ENCODE measurements at regions not wholly inside any gene's neighbourhood (a gene's known extent, or its start where the extent isn't known, plus 50 kb on each side); places are given as distances from the start of the nearest gene placed in this dataset.

GRCh38 chr14:96617635-96618034 is 115.5 kb downstream of the PAPOLA start:
- DNase-seq: no peak

DNA sequence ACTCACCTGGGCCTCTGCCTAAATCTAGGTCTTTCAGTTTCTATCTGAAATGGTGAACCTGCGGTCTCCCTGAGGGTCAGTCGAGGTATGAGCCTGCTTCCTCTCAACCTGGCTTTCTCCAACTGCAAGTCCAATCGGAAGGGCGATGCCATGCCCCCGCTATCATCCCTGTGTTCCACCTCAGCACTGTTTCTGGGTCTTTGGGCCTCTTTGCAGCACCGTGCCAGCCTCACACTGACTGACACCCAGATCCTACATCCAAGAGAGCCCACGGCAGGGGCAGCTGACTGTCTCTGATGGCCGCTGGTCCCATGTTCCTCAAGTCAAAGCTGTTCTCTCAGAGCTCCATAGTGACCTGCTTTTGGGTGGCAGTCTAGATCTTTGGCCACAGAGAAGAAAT is 120.7 kb downstream of the PAPOLA start:
- no peak for DNase-seq

GRCh38 chr14:96623676-96624484 is 121.7 kb downstream of the PAPOLA start:
- DNase-seq: no peak

- DNase-seq: no peak
Measured at GRCh38 chr14:96624661-96625425, 122.7 kb downstream of the PAPOLA start.

- DNase-seq: no peak
Measured at GRCh38 chr14:96625426-96625985, 123.3 kb downstream of the PAPOLA start.

DNA sequence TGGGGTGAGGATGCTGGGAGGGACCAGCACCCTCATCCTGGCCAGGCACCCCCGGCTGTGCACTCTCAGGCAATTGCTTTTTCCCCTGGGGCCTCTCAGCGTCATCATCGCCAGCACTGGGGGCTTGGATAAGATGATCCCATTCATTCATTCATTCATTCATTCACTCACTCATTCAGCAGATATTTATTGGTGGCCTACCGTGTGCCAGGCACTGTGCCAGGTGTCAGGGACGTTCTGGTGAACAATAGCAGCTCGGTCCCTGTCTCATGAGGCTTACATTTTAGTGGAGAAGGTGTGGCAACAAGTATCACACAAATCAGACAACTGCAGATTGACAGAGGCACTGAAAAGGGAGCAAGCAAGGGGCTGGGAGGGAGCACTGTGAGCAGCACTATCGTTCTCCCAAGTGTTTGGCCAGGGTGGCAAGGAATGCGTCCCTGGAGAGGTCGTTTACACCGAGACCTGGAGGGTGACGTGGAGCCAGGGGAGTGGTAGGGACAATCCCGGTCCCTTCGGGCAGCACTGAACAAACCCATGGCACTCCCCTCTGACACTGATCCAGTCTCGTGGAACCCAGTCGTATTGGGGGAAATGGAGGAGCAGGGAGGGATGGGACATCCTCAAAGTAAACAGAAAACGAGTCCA is 124.1 kb downstream of the PAPOLA start:
- DNase-seq: no peak

DNA sequence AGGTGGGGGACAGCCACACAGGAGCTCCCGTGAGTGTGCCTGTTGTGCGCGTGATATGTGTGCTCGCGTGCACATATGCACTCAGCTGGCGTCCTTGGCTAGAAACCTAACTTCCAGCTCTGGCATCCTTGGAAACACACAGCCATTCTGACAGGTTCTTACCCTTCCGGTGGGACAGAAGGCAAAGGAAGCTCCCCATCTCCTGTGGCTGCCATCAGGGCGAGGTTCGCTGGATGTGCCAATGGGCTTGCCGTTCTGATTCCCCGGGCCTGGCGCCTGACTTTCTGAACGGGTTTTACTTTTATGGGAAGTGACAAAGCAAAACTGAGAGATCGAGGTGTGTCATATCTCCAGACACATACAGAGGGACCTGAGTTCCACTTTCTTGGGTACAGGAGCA is 124.7 kb downstream of the PAPOLA start:
- DNase-seq: no peak

DNA sequence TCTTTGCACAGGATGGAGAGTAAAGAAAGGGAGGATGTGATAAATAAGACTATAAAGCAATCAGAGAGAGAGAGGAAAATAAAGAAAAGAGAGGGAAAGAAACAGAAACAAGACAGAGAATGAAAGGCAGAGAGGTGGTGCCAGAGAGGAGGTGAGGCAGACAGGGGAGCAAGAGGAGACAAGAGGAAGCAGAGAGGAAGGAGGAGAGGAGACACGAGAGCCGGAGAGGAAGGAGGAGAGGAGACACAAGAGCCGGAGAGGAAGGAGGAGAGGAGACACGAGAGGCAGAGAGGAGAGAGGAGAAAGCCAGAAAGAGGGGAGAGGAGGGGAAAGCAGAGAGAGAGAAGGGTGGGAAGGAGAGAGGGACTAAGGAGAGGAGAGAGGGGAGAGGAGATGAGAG is 125.2 kb downstream of the PAPOLA start:
- DNase-seq: no peak

- DNase-seq: no peak
Measured at GRCh38 chr14:96627811-96628775, 125.9 kb downstream of the PAPOLA start.

GRCh38 chr14:96629082-96629481 is 126.9 kb downstream of the PAPOLA start:
- no peak for DNase-seq

- DNase-seq: no peak
Measured at GRCh38 chr14:96629558-96630222, 127.5 kb downstream of the PAPOLA start.

- DNase-seq: no peak
Measured at GRCh38 chr14:96630281-96630680, 128.1 kb downstream of the PAPOLA start.

DNA sequence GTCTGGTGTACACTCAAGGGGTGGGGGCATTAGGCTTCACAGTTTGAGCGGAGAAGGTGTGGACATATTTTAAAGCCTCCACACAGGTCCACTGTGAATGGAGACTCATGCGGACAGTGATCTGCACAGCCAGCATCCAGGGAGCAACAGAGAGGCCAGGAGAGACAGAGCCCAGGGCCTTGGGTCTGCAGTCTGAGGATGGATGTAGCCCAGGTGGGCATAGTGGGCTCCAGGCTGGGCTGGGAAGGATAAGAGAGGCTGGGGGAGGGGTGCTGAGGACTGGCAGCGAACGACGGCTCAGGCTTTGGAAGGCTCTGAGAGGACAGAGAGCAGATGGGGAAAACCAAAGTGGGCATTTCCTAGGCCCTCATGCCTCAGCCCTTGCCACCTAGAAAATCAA is 128.8 kb downstream of the PAPOLA start:
- no peak for DNase-seq

- no peak for DNase-seq
Measured at GRCh38 chr14:96631621-96632362, 129.6 kb downstream of the PAPOLA start.

- no peak for DNase-seq
Measured at GRCh38 chr14:96632363-96632758, 130.2 kb downstream of the PAPOLA start.

DNA sequence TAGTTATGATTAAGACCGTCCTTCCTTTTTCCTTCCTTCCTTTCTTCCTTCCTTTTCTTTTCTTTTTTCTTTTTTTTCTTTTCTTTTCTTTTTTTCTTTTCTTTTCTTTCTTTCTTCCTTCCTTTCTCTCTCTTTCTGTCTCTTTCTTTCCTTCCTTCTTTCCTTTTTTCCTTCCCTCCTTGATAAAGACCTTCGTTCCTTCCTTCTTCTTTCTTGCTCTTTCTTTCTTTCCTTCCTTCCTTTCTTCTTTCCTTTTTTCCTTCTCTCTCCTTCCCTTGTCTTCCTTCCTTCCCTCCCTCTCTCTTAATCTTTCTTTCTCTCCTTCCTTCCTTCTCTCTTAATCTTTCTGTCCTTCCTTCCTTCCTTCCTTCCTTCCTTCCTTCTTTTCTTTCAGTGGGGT is 130.9 kb downstream of the PAPOLA start:
- no peak for DNase-seq

DNA sequence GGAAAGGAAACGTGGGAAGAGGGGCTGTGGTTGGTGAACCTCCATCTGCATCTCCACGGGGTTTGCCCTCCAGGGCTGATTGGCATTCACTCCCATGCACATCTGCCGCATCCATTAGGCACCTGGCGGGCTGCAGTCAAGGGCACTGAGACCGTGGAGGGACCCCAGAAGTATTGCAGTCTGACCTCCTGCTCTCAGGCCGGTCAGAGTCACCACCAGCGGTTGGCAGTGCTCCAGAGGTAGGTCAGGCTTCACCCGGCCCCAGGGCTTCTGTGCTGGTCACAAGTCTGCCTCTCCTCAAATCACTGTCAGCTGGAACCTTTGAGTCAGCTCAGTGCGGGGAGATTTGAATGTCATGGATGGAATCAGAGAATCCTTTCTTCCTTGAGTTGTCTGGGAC is 132.3 kb downstream of the PAPOLA start:
- no peak for DNase-seq

- no peak for DNase-seq
Measured at GRCh38 chr14:96634896-96635295, 132.7 kb downstream of the PAPOLA start.

GRCh38 chr14:96635850-96636249 is 133.7 kb downstream of the PAPOLA start:
- DNase-seq: no peak

- DNase-seq: no peak
Measured at GRCh38 chr14:96637521-96637920, 135.3 kb downstream of the PAPOLA start.

Data from CD4-positive, alpha-beta T cell treated with Interleukin-15 for 1 hour (primary cell).